ENCODE measurements at regions not wholly inside any gene's neighbourhood (a gene's known extent, or its start where the extent isn't known, plus 50 kb on each side); places are given as distances from the start of the nearest gene placed in this dataset.

- no peak for TF ChIP-seq YY1 (IDR thresholded peaks at IDR 0.05)
- TF ChIP-seq CTCF (IDR thresholded peaks at IDR 0.05; ENCODE audit: low read depth, low read length, missing input control) = no peak
- no peak for TF ChIP-seq ZBTB33 (IDR thresholded peaks at IDR 0.05)
- no peak for TF ChIP-seq FOXA1 (IDR thresholded peaks at IDR 0.05)
- no peak for TF ChIP-seq REST (IDR thresholded peaks at IDR 0.05)
- TF ChIP-seq TAF1 (conservative IDR thresholded peaks at IDR 0.05) = no peak
- no peak for TF ChIP-seq HNF4A (conservative IDR thresholded peaks at IDR 0.05)
- no peak for TF ChIP-seq JUND (IDR thresholded peaks at IDR 0.05)
- TF ChIP-seq ATF3 (IDR thresholded peaks at IDR 0.05) = no peak
- no peak for TF ChIP-seq FOXA2 (IDR thresholded peaks at IDR 0.05)
- TF ChIP-seq MAX (IDR thresholded peaks at IDR 0.05) = no peak
- TF ChIP-seq HNF4G (IDR thresholded peaks at IDR 0.05) = no peak
- no peak for TF ChIP-seq RXRA (IDR thresholded peaks at IDR 0.05)
- TF ChIP-seq RAD21 (IDR thresholded peaks at IDR 0.05) = no peak
- H3K27ac ChIP-seq (ENCODE audit: low read depth in 1 of 2, low read length in 2 of 2) = no peak overlapping the region
- no peaks in the 10 kb centered on the region for H3K9me3 ChIP-seq (ENCODE audit: control insufficient read depth in 4 of 4, low read length in 3 of 4)
- no peak overlapping the region for H3K4me3 ChIP-seq (ENCODE audit: low read depth in 1 of 3, low read length in 3 of 3)
- 40% methylated on average over 1 of the region's 1 CpG for WGBS
- H3K36me3 ChIP-seq (ENCODE audit: control insufficient read depth in 4 of 4, insufficient read depth in 3 of 4, low read depth in 1 of 4, low read length in 3 of 4) = no peaks in the 10 kb centered on the region
- no peak overlapping the region for H3K9ac ChIP-seq (ENCODE audit: low read depth in 1 of 2, low read length in 2 of 2)
- H3K27me3 ChIP-seq (ENCODE audit: control insufficient read depth in 4 of 4, insufficient read depth in 4 of 4, low read length in 3 of 4) = no peaks in the 10 kb centered on the region
- H3K4me1 ChIP-seq (ENCODE audit: control insufficient read depth in 4 of 4, insufficient read depth in 4 of 4, low read length in 3 of 4) = no peaks in the 10 kb centered on the region
- DNase-seq (ENCODE audit: low spot score) = no peak
These were observed 53.3 kb upstream of the TINAGL1 start for GRCh38 chr1:31523012-31523411.

GRCh38 chr1:31523769-31524168 lies 52.5 kb upstream of the TINAGL1 start:
- Histone ChIP-seq H3K4me3 (ENCODE audit: low read depth in 1 of 3, low read length in 3 of 3) (no peak overlapping the region), H3K27me3 (ENCODE audit: control insufficient read depth in 4 of 4, insufficient read depth in 4 of 4, low read length in 3 of 4) (no peaks in the 10 kb centered on the region), H3K9ac (ENCODE audit: low read depth in 1 of 2, low read length in 2 of 2) (no peak overlapping the region), H3K27ac (ENCODE audit: low read depth in 1 of 2, low read length in 2 of 2) (peak overlapping the region in 1 of 2 donors; percentile 31), H3K9me3 (ENCODE audit: control insufficient read depth in 4 of 4, low read length in 3 of 4) (no peaks in the 10 kb centered on the region), H3K4me1 (ENCODE audit: control insufficient read depth in 4 of 4, insufficient read depth in 4 of 4, low read length in 3 of 4) (no peaks in the 10 kb centered on the region), H3K36me3 (ENCODE audit: control insufficient read depth in 4 of 4, insufficient read depth in 3 of 4, low read depth in 1 of 4, low read length in 3 of 4) (no peaks in the 10 kb centered on the region)
- DNase-seq (ENCODE audit: low spot score) = no peak
- 53% methylated on average over 5 of the region's 5 CpGs for WGBS
- TF ChIP-seq HNF4A (conservative IDR thresholded peaks at IDR 0.05) = no peak
- no peak for TF ChIP-seq ATF3 (IDR thresholded peaks at IDR 0.05)
- no peak for TF ChIP-seq GABPA (IDR thresholded peaks at IDR 0.05 in 1 of 2, conservative IDR thresholded peaks at IDR 0.05 in 1 of 2)
